ENCODE measurements at regions not wholly inside any gene's neighbourhood (a gene's known extent, or its start where the extent isn't known, plus 50 kb on each side); places are given as distances from the start of the nearest gene placed in this dataset.

- H3K4me3 ChIP-seq = no peak overlapping the region
- no peaks in the 10 kb centered on the region for H3K9me3 ChIP-seq
- ChIA-PET POLR2A (no interaction called here), CTCF (no interaction called here)
- WGBS (ENCODE audit: missing lambda C conversion rate) = 87% methylated on average over 5 of the region's 5 CpGs
- no peak overlapping the region for H3K4me2 ChIP-seq
- TF ChIP-seq RAD21 (conservative IDR thresholded peaks at IDR 0.05 in 1 of 2, IDR thresholded peaks at IDR 0.05 in 1 of 2) (no peak), BHLHE40 (IDR thresholded peaks at IDR 0.05; ENCODE audit: low read depth, low read length) (no peak), GATA3 (IDR thresholded peaks at IDR 0.05; ENCODE audit: borderline replicate concordance) (no peak), POLR2A (IDR thresholded peaks at IDR 0.05; ENCODE audit: low read length) (no peak), RNF2 (IDR thresholded peaks at IDR 0.05; ENCODE audit: borderline replicate concordance, low read depth) (no peak), KDM1A (IDR thresholded peaks at IDR 0.05; ENCODE audit: low read depth) (no peak), ATOH8 (CRISPR knock-in tag; IDR thresholded peaks at IDR 0.05; ENCODE audit: low read depth) (no peak), HMGXB4 (CRISPR knock-in tag; IDR thresholded peaks at IDR 0.05; ENCODE audit: borderline replicate concordance) (no peak), CBX8 (IDR thresholded peaks at IDR 0.05) (no peak), MYC (IDR thresholded peaks at IDR 0.05; ENCODE audit: borderline replicate concordance, low read length) (no peak), ZSCAN20 (CRISPR knock-in tag; IDR thresholded peaks at IDR 0.05) (no peak), E2F6 (IDR thresholded peaks at IDR 0.05; ENCODE audit: borderline replicate concordance, low read depth) (no peak)
- no peak for DNase-seq (ENCODE audit: low read depth in 1 of 2, low spot score in 1 of 2)
- H3K27ac ChIP-seq = no peak overlapping the region
- no peak for ATAC-seq
- no peaks in the 10 kb centered on the region for H3K4me1 ChIP-seq
- no peak for FAIRE-seq
These were observed 808.8 kb upstream of the POU3F3 start for GRCh38 chr2:104045071-104045470.

GRCh38 chr2:104046466-104046865 is 807.4 kb upstream of the POU3F3 start:
- no peak for DNase-seq (ENCODE audit: low read depth in 1 of 2, low spot score in 1 of 2)
- Histone ChIP-seq H3K4me1 (no peaks in the 10 kb centered on the region), H3K4me2 (no peak overlapping the region), H3K9me3 (no peaks in the 10 kb centered on the region), H3K4me3 (no peak overlapping the region), H3K27ac (no peak overlapping the region)
- POLR2A ChIA-PET = no interaction called here
- FAIRE-seq = no peak
- no peak for ATAC-seq
- CTCF ChIA-PET = no interaction called here
- WGBS (ENCODE audit: missing lambda C conversion rate) = 33% methylated on average over 2 of the region's 2 CpGs
- TF ChIP-seq BCL3 (IDR thresholded peaks at IDR 0.05) = no peak
- TF ChIP-seq CHD4 (IDR thresholded peaks at IDR 0.05; ENCODE audit: borderline replicate concordance) = no peak
- TF ChIP-seq EP300 (IDR thresholded peaks at IDR 0.05) = no peak
- TF ChIP-seq ZSCAN20 (CRISPR knock-in tag; IDR thresholded peaks at IDR 0.05) = no peak
- no peak for TF ChIP-seq USF2 (IDR thresholded peaks at IDR 0.05)
- TF ChIP-seq HOXB5 (CRISPR knock-in tag; IDR thresholded peaks at IDR 0.05) = no peak
- no peak for TF ChIP-seq HOXB13 (CRISPR knock-in tag; IDR thresholded peaks at IDR 0.05; ENCODE audit: low read depth)
- TF ChIP-seq CTCF (IDR thresholded peaks at IDR 0.05) = no peak
- TF ChIP-seq RARB (CRISPR knock-in tag; IDR thresholded peaks at IDR 0.05) = no peak
- no peak for TF ChIP-seq CBX8 (IDR thresholded peaks at IDR 0.05)
- no peak for TF ChIP-seq REST (IDR thresholded peaks at IDR 0.05)
- TF ChIP-seq TFCP2L1 (CRISPR knock-in tag; IDR thresholded peaks at IDR 0.05) = no peak
- TF ChIP-seq EHF (CRISPR knock-in tag; IDR thresholded peaks at IDR 0.05) = no peak
- TF ChIP-seq EHMT2 (IDR thresholded peaks at IDR 0.05; ENCODE audit: low read depth) = no peak
- no peak for TF ChIP-seq MAFK (IDR thresholded peaks at IDR 0.05; ENCODE audit: partially characterized antibody)
